ENCODE measurements at regions not wholly inside any gene's neighbourhood (a gene's known extent, or its start where the extent isn't known, plus 50 kb on each side); places are given as distances from the start of the nearest gene placed in this dataset.
"Not testable (repeated sequence)": the region's sequence is repeated elsewhere in the genome, so short reads cannot be mapped to it uniquely, and the experiment has no call there.

DNA sequence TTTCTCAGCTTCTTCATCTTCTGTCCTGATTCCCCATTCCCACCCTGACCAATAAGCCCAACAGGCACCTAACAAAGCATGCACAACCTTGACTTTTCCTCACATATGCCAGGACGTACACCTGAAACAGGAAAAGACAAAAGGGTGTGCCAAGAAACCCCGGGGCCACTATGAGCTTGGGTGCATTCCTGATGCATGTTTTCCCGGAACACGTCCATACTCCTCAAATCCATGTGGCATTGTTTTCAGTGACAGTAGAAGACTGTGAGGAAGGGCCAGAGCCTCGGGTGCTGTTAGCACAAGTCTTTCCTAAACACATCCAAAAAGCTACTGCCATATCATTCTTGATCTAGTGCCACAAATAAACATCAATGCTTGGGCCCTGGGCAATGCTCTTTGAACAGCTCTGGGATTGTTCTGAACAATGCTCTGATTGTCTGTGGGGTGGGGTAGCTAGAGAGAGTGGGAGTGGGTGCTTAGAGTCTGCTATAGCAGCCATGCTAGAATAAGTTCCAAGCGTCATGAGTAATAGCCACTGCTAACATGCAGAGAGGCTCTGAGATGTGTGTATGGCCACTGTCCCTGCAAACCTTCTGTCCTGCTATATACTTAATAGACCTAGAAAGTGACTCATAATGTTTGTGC is 181.7 kb upstream of the CRIM1 start:
- no peaks in the 10 kb centered on the region for H3K4me1 Mint-ChIP-seq (ENCODE audit: low read depth)
- DNase-seq (no peak), ATAC-seq (replicated peaks in 1 of 2) (no peak)
- H3K36me3 Mint-ChIP-seq (ENCODE audit: insufficient read depth in 2 of 2), result no peaks in the 10 kb centered on the region
- H3K4me3 Mint-ChIP-seq, result no peak overlapping the region
- H3K27ac Mint-ChIP-seq, result no peak overlapping the region
- peaks cover 5% of the 10 kb centered on the region for H3K27me3 Mint-ChIP-seq (ENCODE audit: low read depth)
- H3K9me3 Mint-ChIP-seq, result no peaks in the 10 kb centered on the region

DNA sequence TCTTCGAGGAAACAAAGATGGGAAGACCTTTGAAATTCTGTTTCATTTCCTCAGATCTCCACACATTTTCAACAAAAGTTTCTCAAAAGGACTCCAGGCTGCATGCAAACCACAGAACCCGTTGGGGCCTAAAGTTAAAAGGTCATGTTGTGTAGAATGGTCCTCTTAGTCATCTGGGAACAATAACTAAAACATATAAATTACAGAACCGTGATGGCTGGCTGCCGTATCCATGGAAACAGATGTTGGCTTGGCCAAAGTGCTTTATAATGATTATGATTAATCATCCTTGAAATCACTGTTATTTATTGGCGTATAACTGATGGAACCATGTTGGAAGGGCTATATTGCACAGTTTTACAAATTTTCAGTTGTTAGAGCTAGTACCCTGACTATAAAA is 182.8 kb upstream of the CRIM1 start:
- DNase-seq, result no peak
- Mint-ChIP-seq H3K36me3 (ENCODE audit: insufficient read depth in 2 of 2) (no peaks in the 10 kb centered on the region), H3K4me1 (ENCODE audit: low read depth) (no peaks in the 10 kb centered on the region), H3K27me3 (ENCODE audit: low read depth) (peaks cover 5% of the 10 kb centered on the region), H3K4me3 (no peak overlapping the region), H3K9me3 (no peaks in the 10 kb centered on the region), H3K27ac (no peak overlapping the region)
- no peak for ATAC-seq (replicated peaks in 1 of 2)

- Mint-ChIP-seq H3K27me3 (ENCODE audit: low read depth) (peaks cover 8% of the 10 kb centered on the region), H3K4me1 (ENCODE audit: low read depth) (no peaks in the 10 kb centered on the region), H3K36me3 (ENCODE audit: insufficient read depth in 2 of 2) (no peaks in the 10 kb centered on the region), H3K9me3 (no peaks in the 10 kb centered on the region), H3K4me3 (no peak overlapping the region), H3K27ac (no peak overlapping the region)
- DNase-seq, result no peak
- ATAC-seq (replicated peaks in 1 of 2), result no peak
These were observed 184.8 kb upstream of the CRIM1 start for GRCh38 chr2:36170805-36171204.

DNA sequence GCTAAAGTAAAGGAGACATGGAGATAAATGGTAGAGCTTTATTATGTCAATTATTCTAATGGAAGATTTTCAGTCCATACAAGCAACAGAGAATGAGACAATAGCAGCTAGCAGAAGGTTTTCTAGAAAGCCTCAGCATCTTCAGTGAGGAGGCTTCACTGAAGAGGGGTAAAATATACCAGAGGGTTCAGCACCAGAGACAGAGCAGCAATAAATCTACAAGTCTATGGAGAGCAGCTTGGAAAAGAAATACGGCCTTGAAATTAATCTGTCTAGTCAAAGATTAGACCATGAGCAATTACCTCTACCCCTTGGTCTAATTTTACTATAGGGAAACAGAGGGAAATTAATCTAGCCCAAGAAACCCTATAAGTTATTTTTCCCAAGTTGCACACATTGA is 185.7 kb upstream of the CRIM1 start:
- no peak for ATAC-seq (replicated peaks in 1 of 2)
- Mint-ChIP-seq H3K27ac (no peak overlapping the region), H3K36me3 (ENCODE audit: insufficient read depth in 2 of 2) (no peaks in the 10 kb centered on the region), H3K27me3 (ENCODE audit: low read depth) (peaks cover 13% of the 10 kb centered on the region), H3K9me3 (no peaks in the 10 kb centered on the region), H3K4me3 (no peak overlapping the region), H3K4me1 (ENCODE audit: low read depth) (no peaks in the 10 kb centered on the region)
- DNase-seq, result no peak

- H3K27me3 Mint-ChIP-seq (ENCODE audit: low read depth), result peaks cover 13% of the 10 kb centered on the region
- DNase-seq, result no peak
- no peak overlapping the region for H3K27ac Mint-ChIP-seq
- no peaks in the 10 kb centered on the region for H3K36me3 Mint-ChIP-seq (ENCODE audit: insufficient read depth in 2 of 2)
- H3K9me3 Mint-ChIP-seq, result no peaks in the 10 kb centered on the region
- H3K4me3 Mint-ChIP-seq, result no peak overlapping the region
- no peaks in the 10 kb centered on the region for H3K4me1 Mint-ChIP-seq (ENCODE audit: low read depth)
- no peak for ATAC-seq (replicated peaks in 1 of 2)
These were observed 187.5 kb upstream of the CRIM1 start for GRCh38 chr2:36168115-36168514.

- H3K27me3 Mint-ChIP-seq (ENCODE audit: low read depth), result peaks cover 9% of the 10 kb centered on the region
- no peak overlapping the region for H3K27ac Mint-ChIP-seq
- no peak overlapping the region for H3K4me3 Mint-ChIP-seq
- no peak for ATAC-seq (replicated peaks in 1 of 2)
- no peaks in the 10 kb centered on the region for H3K9me3 Mint-ChIP-seq
- no peak for DNase-seq
- no peaks in the 10 kb centered on the region for H3K4me1 Mint-ChIP-seq (ENCODE audit: low read depth)
- H3K36me3 Mint-ChIP-seq (ENCODE audit: insufficient read depth in 2 of 2), result no peaks in the 10 kb centered on the region
These were observed 190.4 kb upstream of the CRIM1 start for GRCh38 chr2:36165132-36165531.

DNA sequence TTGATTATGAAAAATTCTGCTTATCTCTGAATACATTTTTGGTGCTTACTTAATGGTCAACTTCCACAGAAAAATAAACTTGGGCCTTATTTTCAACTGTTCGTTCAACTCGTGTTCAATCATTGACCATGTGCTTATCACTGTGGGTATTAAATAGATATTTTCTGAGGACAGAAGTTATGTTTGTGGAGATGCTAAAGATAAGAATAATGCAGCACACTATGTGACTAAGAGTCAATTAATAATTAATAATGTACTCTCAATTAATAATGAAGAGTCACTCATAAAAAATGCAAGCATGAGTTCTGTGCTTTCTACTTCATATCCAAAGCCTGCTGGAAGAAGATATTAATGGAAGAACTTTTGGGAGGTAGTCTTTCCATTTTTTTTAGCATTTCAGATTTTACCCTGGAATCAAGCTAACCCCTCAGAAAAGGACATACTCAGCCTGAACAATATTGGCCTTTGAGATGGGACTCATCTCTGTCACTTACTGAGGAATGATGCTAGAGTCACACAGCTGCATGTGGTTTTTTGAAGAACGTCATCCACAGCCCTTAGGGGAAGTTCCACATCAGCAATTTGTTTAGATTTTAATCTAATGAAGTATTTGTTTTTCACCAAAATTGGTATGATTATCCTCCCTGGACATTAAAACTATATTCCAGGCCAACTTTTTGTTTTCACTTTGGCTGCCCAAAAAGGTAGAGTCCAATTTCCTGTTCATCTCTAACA is 191.9 kb upstream of the CRIM1 start:
- H3K27ac Mint-ChIP-seq, result no peak overlapping the region
- peaks cover 9% of the 10 kb centered on the region for H3K27me3 Mint-ChIP-seq (ENCODE audit: low read depth)
- no peaks in the 10 kb centered on the region for H3K9me3 Mint-ChIP-seq
- ATAC-seq (replicated peaks in 1 of 2) (no peak), DNase-seq (no peak)
- no peaks in the 10 kb centered on the region for H3K36me3 Mint-ChIP-seq (ENCODE audit: insufficient read depth in 2 of 2)
- no peak overlapping the region for H3K4me3 Mint-ChIP-seq
- no peaks in the 10 kb centered on the region for H3K4me1 Mint-ChIP-seq (ENCODE audit: low read depth)

GRCh38 chr2:36157093-36157492 is 198.5 kb upstream of the CRIM1 start:
- not testable (repeated sequence) for H3K36me3 Mint-ChIP-seq (ENCODE audit: insufficient read depth in 2 of 2); DNase-seq; ATAC-seq (replicated peaks in 1 of 2)

GRCh38 chr2:36147670-36148390 is 207.7 kb upstream of the CRIM1 start:
- ATAC-seq (replicated peaks in 1 of 2), result peak; percentile 90 to 91
- Mint-ChIP-seq H3K9me3 (no peaks in the 10 kb centered on the region), H3K4me1 (ENCODE audit: low read depth) (peaks cover 15% of the 10 kb centered on the region), H3K27me3 (ENCODE audit: low read depth) (peaks cover 24% of the 10 kb centered on the region), H3K36me3 (ENCODE audit: insufficient read depth in 2 of 2) (no peaks in the 10 kb centered on the region), H3K27ac (peak overlapping the region; percentile 64), H3K4me3 (peak overlapping the region in 1 of 2 donors; percentile 55)
- no peak for DNase-seq

More at GRCh38 chr2:36157093-36157492, 198.5 kb upstream of the CRIM1 start:
- not testable (repeated sequence) for H3K27me3 Mint-ChIP-seq (ENCODE audit: low read depth); H3K27ac Mint-ChIP-seq; H3K4me3 Mint-ChIP-seq; H3K9me3 Mint-ChIP-seq; H3K4me1 Mint-ChIP-seq (ENCODE audit: low read depth)

- Mint-ChIP-seq H3K9me3 (no peaks in the 10 kb centered on the region), H3K4me3 (peak overlapping the region in 1 of 2 donors; percentile 14), H3K27ac (no peak overlapping the region), H3K4me1 (ENCODE audit: low read depth) (peaks cover 15% of the 10 kb centered on the region), H3K27me3 (ENCODE audit: low read depth) (peaks cover 30% of the 10 kb centered on the region), H3K36me3 (ENCODE audit: insufficient read depth in 2 of 2) (no peaks in the 10 kb centered on the region)
- ATAC-seq (replicated peaks in 1 of 2), result no peak
- no peak for DNase-seq
These were observed 208.8 kb upstream of the CRIM1 start for GRCh38 chr2:36146765-36147164.

GRCh38 chr2:36140391-36140790 is 215.2 kb upstream of the CRIM1 start:
- ATAC-seq (replicated peaks in 1 of 2) (no peak), DNase-seq (no peak)
- Mint-ChIP-seq H3K9me3 (no peaks in the 10 kb centered on the region), H3K36me3 (ENCODE audit: insufficient read depth in 2 of 2) (no peaks in the 10 kb centered on the region), H3K4me1 (ENCODE audit: low read depth) (no peaks in the 10 kb centered on the region), H3K4me3 (no peak overlapping the region), H3K27me3 (ENCODE audit: low read depth) (peaks cover 36% of the 10 kb centered on the region), H3K27ac (no peak overlapping the region)

DNA sequence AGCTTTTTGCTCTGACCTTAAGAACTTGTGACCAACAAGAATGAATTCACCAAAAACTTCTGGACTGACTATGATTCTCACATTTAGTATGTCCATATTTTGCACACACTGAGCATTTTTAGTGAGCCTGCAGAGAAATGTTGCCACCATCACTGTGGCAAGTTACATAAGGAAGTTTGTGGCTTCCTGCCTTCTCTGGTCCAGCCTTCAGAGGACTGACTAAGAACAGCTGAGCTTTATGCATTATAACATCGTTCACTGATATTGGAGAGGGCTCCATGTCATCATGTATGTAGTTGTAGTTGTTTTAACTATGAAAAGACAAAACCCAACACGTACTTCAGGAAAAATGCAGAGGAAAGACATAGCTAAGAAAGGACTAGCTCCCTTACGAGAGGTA is 218.0 kb upstream of the CRIM1 start:
- ATAC-seq (replicated peaks in 1 of 2) (no peak), DNase-seq (no peak)
- H3K36me3 Mint-ChIP-seq (ENCODE audit: insufficient read depth in 2 of 2), result no peaks in the 10 kb centered on the region
- H3K4me3 Mint-ChIP-seq, result no peak overlapping the region
- H3K27ac Mint-ChIP-seq, result no peak overlapping the region
- H3K27me3 Mint-ChIP-seq (ENCODE audit: low read depth), result peaks cover 16% of the 10 kb centered on the region
- no peaks in the 10 kb centered on the region for H3K4me1 Mint-ChIP-seq (ENCODE audit: low read depth)
- no peaks in the 10 kb centered on the region for H3K9me3 Mint-ChIP-seq

- Mint-ChIP-seq H3K27me3 (ENCODE audit: low read depth) (peaks cover 23% of the 10 kb centered on the region), H3K9me3 (no peaks in the 10 kb centered on the region), H3K27ac (no peak overlapping the region), H3K4me3 (no peak overlapping the region), H3K4me1 (ENCODE audit: low read depth) (no peaks in the 10 kb centered on the region), H3K36me3 (ENCODE audit: insufficient read depth in 2 of 2) (no peaks in the 10 kb centered on the region)
- ATAC-seq (replicated peaks in 1 of 2) (peak; percentile 34 to 35), DNase-seq (no peak)
These were observed 221.3 kb upstream of the CRIM1 start for GRCh38 chr2:36134281-36134680.
